NCI-H1092 treated with DMSO at 0.1 percent for 48 hours (cell line): ENCODE measurements at regions not wholly inside any gene's neighbourhood (a gene's known extent, or its start where the extent isn't known, plus 50 kb on each side); places are given as distances from the start of the nearest gene placed in this dataset.

Experiments
- DNase-seq: peaks from one replicate; lab custom pipeline; 2025; lab: John Stamatoyannopoulos, UW

GRCh38 chrX:63884821-63885790 lies 100.1 kb upstream of the ARHGEF9 start:
- no peak for DNase-seq

DNA sequence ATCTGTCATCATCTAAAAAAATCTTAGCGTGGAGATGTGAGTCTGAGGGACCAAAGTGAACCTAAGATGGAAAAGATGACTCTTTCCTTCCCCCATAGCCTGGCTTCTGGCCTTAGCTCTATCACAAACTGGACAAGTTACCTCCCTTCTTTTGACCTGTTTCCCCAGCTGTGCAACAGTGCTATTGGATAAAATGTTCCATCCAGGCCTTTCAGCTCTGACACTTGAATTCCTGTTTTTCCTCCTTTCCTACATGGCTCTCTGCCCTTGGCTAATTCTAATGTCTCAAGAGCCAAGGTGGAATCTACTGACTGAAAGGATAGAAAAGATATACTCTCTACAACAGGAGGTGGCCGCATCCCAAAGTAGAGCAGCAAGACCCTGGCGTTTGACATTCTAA lies 84.5 kb upstream of the ARHGEF9 start:
- DNase-seq, result no peak

DNA sequence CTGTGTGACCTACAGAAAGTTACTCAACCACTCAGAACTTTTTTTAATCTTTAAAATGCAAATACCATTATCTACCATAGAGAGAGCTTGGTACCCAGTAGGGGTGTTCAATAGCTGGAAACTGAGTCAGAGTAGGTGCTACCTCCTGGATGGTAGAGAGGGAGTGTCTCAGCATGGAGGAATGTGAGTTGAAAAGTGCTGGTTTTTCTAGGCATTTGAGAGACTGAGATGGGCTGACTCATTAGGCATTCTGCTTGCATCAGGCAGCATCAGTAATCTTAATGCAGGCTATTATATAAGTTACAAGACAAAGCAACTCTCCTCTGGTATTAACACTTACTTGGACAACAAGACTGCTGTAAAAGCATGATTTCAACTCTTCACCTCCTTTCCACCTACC lies 70.9 kb upstream of the ARHGEF9 start:
- no peak for DNase-seq

DNA sequence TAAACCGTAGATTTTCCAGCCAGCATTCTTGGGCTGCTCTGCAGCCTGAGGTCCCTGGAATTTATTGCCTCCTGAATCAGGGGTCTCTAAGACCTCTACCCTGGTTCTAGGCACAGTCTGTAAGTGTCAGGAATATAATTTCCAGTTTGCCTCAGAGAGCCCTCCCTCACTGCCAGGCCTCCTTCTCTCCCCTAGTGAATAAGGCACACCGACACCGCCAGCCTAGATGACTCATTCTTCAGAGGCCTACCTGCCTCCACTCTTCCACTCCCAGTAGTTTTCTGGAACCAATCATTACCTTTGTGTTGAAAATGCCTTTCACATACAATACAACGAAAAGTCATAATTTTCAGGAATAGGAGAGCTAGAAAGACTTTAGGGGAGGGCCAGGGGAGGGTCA lies 50.3 kb upstream of the ARHGEF9 start:
- no peak for DNase-seq
